ENCODE measurements at regions not wholly inside any gene's neighbourhood (a gene's known extent, or its start where the extent isn't known, plus 50 kb on each side); places are given as distances from the start of the nearest gene placed in this dataset.

GRCh38 chr3:104977719-104978118 lies 389.0 kb upstream of the ALCAM start:
- Histone ChIP-seq H3K27me3 (ENCODE audit: control insufficient read depth, insufficient read depth, low read length) (no peaks in the 10 kb centered on the region), H3K9me3 (ENCODE audit: control insufficient read depth, insufficient read depth, low read length) (peaks cover 5% of the 10 kb centered on the region), H3K4me1 (ENCODE audit: control insufficient read depth, insufficient read depth, low read length) (no peaks in the 10 kb centered on the region), H3K27ac (ENCODE audit: low read depth, low read length) (no peak overlapping the region), H3K4me3 (ENCODE audit: low read depth, low read length) (no peak overlapping the region), H3K36me3 (ENCODE audit: control insufficient read depth, insufficient read depth, low read length) (no peaks in the 10 kb centered on the region)
- DNase-seq (ENCODE audit: low read depth in 4 of 6, low spot score in 6 of 6), result no peak
- WGBS (ENCODE audit: insufficient coverage), result no CpG with 5 or more reads among the region's 3 CpGs

- WGBS (ENCODE audit: insufficient coverage), result no CpG with 5 or more reads among the region's 1 CpG
Measured at GRCh38 chr3:104982130-104982529, 384.6 kb upstream of the ALCAM start.

GRCh38 chr3:104987859-104988258 lies 378.9 kb upstream of the ALCAM start:
- H3K27ac ChIP-seq (ENCODE audit: low read depth, low read length), result no peak overlapping the region
- WGBS (ENCODE audit: insufficient coverage), result no CpG with 5 or more reads among the region's 2 CpGs
- no peak overlapping the region for H3K4me3 ChIP-seq (ENCODE audit: low read depth, low read length)
- DNase-seq (ENCODE audit: low read depth in 4 of 6, low spot score in 6 of 6), result no peak
- H3K36me3 ChIP-seq (ENCODE audit: control insufficient read depth, insufficient read depth, low read length), result no peaks in the 10 kb centered on the region
- H3K27me3 ChIP-seq (ENCODE audit: control insufficient read depth, insufficient read depth, low read length), result no peaks in the 10 kb centered on the region
- no peaks in the 10 kb centered on the region for H3K4me1 ChIP-seq (ENCODE audit: control insufficient read depth, insufficient read depth, low read length)
- no peaks in the 10 kb centered on the region for H3K9me3 ChIP-seq (ENCODE audit: control insufficient read depth, insufficient read depth, low read length)

More at GRCh38 chr3:104982130-104982529, 384.6 kb upstream of the ALCAM start:
- Histone ChIP-seq H3K36me3 (ENCODE audit: control insufficient read depth, insufficient read depth, low read length) (no peaks in the 10 kb centered on the region), H3K9me3 (ENCODE audit: control insufficient read depth, insufficient read depth, low read length) (no peaks in the 10 kb centered on the region), H3K4me1 (ENCODE audit: control insufficient read depth, insufficient read depth, low read length) (no peaks in the 10 kb centered on the region), H3K27ac (ENCODE audit: low read depth, low read length) (no peak overlapping the region), H3K4me3 (ENCODE audit: low read depth, low read length) (no peak overlapping the region), H3K27me3 (ENCODE audit: control insufficient read depth, insufficient read depth, low read length) (no peaks in the 10 kb centered on the region)
- DNase-seq (ENCODE audit: low read depth in 4 of 6, low spot score in 6 of 6), result no peak

- no peaks in the 10 kb centered on the region for H3K9me3 ChIP-seq (ENCODE audit: control insufficient read depth, insufficient read depth, low read length)
- no peak overlapping the region for H3K4me3 ChIP-seq (ENCODE audit: low read depth, low read length)
- no peak overlapping the region for H3K27ac ChIP-seq (ENCODE audit: low read depth, low read length)
- DNase-seq (ENCODE audit: low read depth in 4 of 6, low spot score in 6 of 6), result no peak
- no peaks in the 10 kb centered on the region for H3K36me3 ChIP-seq (ENCODE audit: control insufficient read depth, insufficient read depth, low read length)
- H3K4me1 ChIP-seq (ENCODE audit: control insufficient read depth, insufficient read depth, low read length), result no peaks in the 10 kb centered on the region
- H3K27me3 ChIP-seq (ENCODE audit: control insufficient read depth, insufficient read depth, low read length), result no peaks in the 10 kb centered on the region
- no CpG with 5 or more reads among the region's 3 CpGs for WGBS (ENCODE audit: insufficient coverage)
Measured at GRCh38 chr3:104988496-104988895, 378.2 kb upstream of the ALCAM start.

- peak in 1 of 6 donors; percentile 2 for DNase-seq (ENCODE audit: low read depth in 4 of 6, low spot score in 6 of 6)
- Histone ChIP-seq H3K4me3 (ENCODE audit: low read depth, low read length) (no peak overlapping the region), H3K4me1 (ENCODE audit: control insufficient read depth, insufficient read depth, low read length) (no peaks in the 10 kb centered on the region), H3K27me3 (ENCODE audit: control insufficient read depth, insufficient read depth, low read length) (no peaks in the 10 kb centered on the region), H3K36me3 (ENCODE audit: control insufficient read depth, insufficient read depth, low read length) (no peaks in the 10 kb centered on the region), H3K27ac (ENCODE audit: low read depth, low read length) (no peak overlapping the region), H3K9me3 (ENCODE audit: control insufficient read depth, insufficient read depth, low read length) (no peaks in the 10 kb centered on the region)
- no CpG with 5 or more reads among the region's 1 CpG for WGBS (ENCODE audit: insufficient coverage)
Measured at GRCh38 chr3:104989878-104990277, 376.8 kb upstream of the ALCAM start.

- Histone ChIP-seq H3K4me3 (ENCODE audit: low read depth, low read length) (no peak overlapping the region), H3K4me1 (ENCODE audit: control insufficient read depth, insufficient read depth, low read length) (no peaks in the 10 kb centered on the region), H3K27ac (ENCODE audit: low read depth, low read length) (no peak overlapping the region), H3K27me3 (ENCODE audit: control insufficient read depth, insufficient read depth, low read length) (no peaks in the 10 kb centered on the region), H3K9me3 (ENCODE audit: control insufficient read depth, insufficient read depth, low read length) (no peaks in the 10 kb centered on the region), H3K36me3 (ENCODE audit: control insufficient read depth, insufficient read depth, low read length) (no peaks in the 10 kb centered on the region)
- WGBS (ENCODE audit: insufficient coverage), result no CpG with 5 or more reads among the region's 2 CpGs
- DNase-seq (ENCODE audit: low read depth in 4 of 6, low spot score in 6 of 6), result peak in 1 of 6 donors; percentile 32
Measured at GRCh38 chr3:104990758-104991157, 376.0 kb upstream of the ALCAM start.

- H3K4me1 ChIP-seq (ENCODE audit: control insufficient read depth, insufficient read depth, low read length), result no peaks in the 10 kb centered on the region
- H3K4me3 ChIP-seq (ENCODE audit: low read depth, low read length), result no peak overlapping the region
- H3K27me3 ChIP-seq (ENCODE audit: control insufficient read depth, insufficient read depth, low read length), result no peaks in the 10 kb centered on the region
- no peak overlapping the region for H3K27ac ChIP-seq (ENCODE audit: low read depth, low read length)
- H3K36me3 ChIP-seq (ENCODE audit: control insufficient read depth, insufficient read depth, low read length), result no peaks in the 10 kb centered on the region
- WGBS (ENCODE audit: insufficient coverage), result no CpG with 5 or more reads among the region's 3 CpGs
- H3K9me3 ChIP-seq (ENCODE audit: control insufficient read depth, insufficient read depth, low read length), result no peaks in the 10 kb centered on the region
- peak in 2 of 6 donors; percentile 8 to 83 for DNase-seq (ENCODE audit: low read depth in 4 of 6, low spot score in 6 of 6)
Measured at GRCh38 chr3:104992676-104993075, 374.0 kb upstream of the ALCAM start.

GRCh38 chr3:105006164-105006563 lies 360.5 kb upstream of the ALCAM start:
- H3K9me3 ChIP-seq (ENCODE audit: control insufficient read depth, insufficient read depth, low read length), result no peaks in the 10 kb centered on the region
- H3K36me3 ChIP-seq (ENCODE audit: control insufficient read depth, insufficient read depth, low read length), result no peaks in the 10 kb centered on the region
- no peaks in the 10 kb centered on the region for H3K27me3 ChIP-seq (ENCODE audit: control insufficient read depth, insufficient read depth, low read length)
- H3K4me1 ChIP-seq (ENCODE audit: control insufficient read depth, insufficient read depth, low read length), result no peaks in the 10 kb centered on the region
- no peak overlapping the region for H3K27ac ChIP-seq (ENCODE audit: low read depth, low read length)
- H3K4me3 ChIP-seq (ENCODE audit: low read depth, low read length), result no peak overlapping the region
- peak in 1 of 6 donors; percentile 16 for DNase-seq (ENCODE audit: low read depth in 4 of 6, low spot score in 6 of 6)

GRCh38 chr3:105013657-105014056 lies 353.1 kb upstream of the ALCAM start:
- no peak overlapping the region for H3K4me3 ChIP-seq (ENCODE audit: low read depth, low read length)
- 67% methylated on average over 1 of the region's 2 CpGs for WGBS (ENCODE audit: insufficient coverage)
- H3K36me3 ChIP-seq (ENCODE audit: control insufficient read depth, insufficient read depth, low read length), result no peaks in the 10 kb centered on the region
- H3K4me1 ChIP-seq (ENCODE audit: control insufficient read depth, insufficient read depth, low read length), result no peaks in the 10 kb centered on the region
- H3K27ac ChIP-seq (ENCODE audit: low read depth, low read length), result no peak overlapping the region
- no peaks in the 10 kb centered on the region for H3K9me3 ChIP-seq (ENCODE audit: control insufficient read depth, insufficient read depth, low read length)
- no peaks in the 10 kb centered on the region for H3K27me3 ChIP-seq (ENCODE audit: control insufficient read depth, insufficient read depth, low read length)
- DNase-seq (ENCODE audit: low read depth in 4 of 6, low spot score in 6 of 6), result no peak

GRCh38 chr3:105014631-105015030 lies 352.1 kb upstream of the ALCAM start:
- Histone ChIP-seq H3K36me3 (ENCODE audit: control insufficient read depth, insufficient read depth, low read length) (no peaks in the 10 kb centered on the region), H3K27me3 (ENCODE audit: control insufficient read depth, insufficient read depth, low read length) (no peaks in the 10 kb centered on the region), H3K9me3 (ENCODE audit: control insufficient read depth, insufficient read depth, low read length) (no peaks in the 10 kb centered on the region), H3K4me1 (ENCODE audit: control insufficient read depth, insufficient read depth, low read length) (no peaks in the 10 kb centered on the region), H3K4me3 (ENCODE audit: low read depth, low read length) (no peak overlapping the region), H3K27ac (ENCODE audit: low read depth, low read length) (no peak overlapping the region)
- no CpG with 5 or more reads among the region's 1 CpG for WGBS (ENCODE audit: insufficient coverage)
- DNase-seq (ENCODE audit: low read depth in 4 of 6, low spot score in 6 of 6), result no peak
